ENCODE measurements at regions not wholly inside any gene's neighbourhood (a gene's known extent, or its start where the extent isn't known, plus 50 kb on each side); places are given as distances from the start of the nearest gene placed in this dataset.

DNA sequence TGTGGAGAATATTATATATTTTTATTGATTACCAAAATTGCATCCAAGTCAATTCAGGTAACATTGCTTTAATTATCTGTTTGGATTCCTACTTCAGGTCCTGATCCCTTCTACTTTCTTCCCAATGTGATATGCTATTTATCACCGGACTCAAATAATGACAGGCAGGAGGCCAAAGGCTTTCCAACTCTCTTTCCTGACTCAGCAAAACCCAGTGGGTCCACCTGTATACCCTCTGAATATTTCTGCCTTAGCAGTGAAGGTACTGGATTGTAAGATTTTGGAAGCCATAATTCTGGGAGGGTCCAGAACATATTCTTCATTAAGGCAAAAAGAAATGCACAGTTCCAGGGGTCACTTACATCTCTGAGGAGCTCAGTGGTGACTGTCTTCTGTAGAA, 260.2 kb upstream of the UBASH3B start:
- no peaks in the 10 kb centered on the region for H3K79me1 ChIP-seq (ENCODE audit: low read length)
- H3K9ac ChIP-seq (ENCODE audit: low read length): no peak overlapping the region
- no peak overlapping the region for H2BK120ac ChIP-seq (ENCODE audit: low read depth, low read length)
- WGBS (ENCODE audit: extremely low coverage, insufficient coverage, low lambda C conversion rate): no CpG with 5 or more reads among the region's 1 CpG
- H2BK5ac ChIP-seq (ENCODE audit: low read length): no peak overlapping the region
- DNase-seq: no peak
- no peak overlapping the region for H3K4me2 ChIP-seq (ENCODE audit: low read length)
- H3K27ac ChIP-seq (ENCODE audit: low read depth, low read length): no peak overlapping the region
- H3K23ac ChIP-seq (ENCODE audit: low read length): no peak overlapping the region
- H2BK15ac ChIP-seq (replicated peaks; ENCODE audit: low read depth): no peak overlapping the region
- H3K4me3 ChIP-seq (ENCODE audit: low read length): no peak overlapping the region
- H2AK5ac ChIP-seq (ENCODE audit: low read length): no peak overlapping the region
- no peak overlapping the region for H4K8ac ChIP-seq (ENCODE audit: low read depth, low read length)
- H4K5ac ChIP-seq (ENCODE audit: low read length): no peak overlapping the region
- H3K36me3 ChIP-seq (ENCODE audit: control insufficient read depth, insufficient read depth, low read length): no peaks in the 10 kb centered on the region
- no peaks in the 10 kb centered on the region for H3K27me3 ChIP-seq (ENCODE audit: insufficient read depth, low read length, poor library complexity)
- H3K4ac ChIP-seq (ENCODE audit: low read depth, low read length): no peak overlapping the region
- no peak overlapping the region for H3K18ac ChIP-seq (ENCODE audit: low read length)
- H3K79me2 ChIP-seq (ENCODE audit: control insufficient read depth, insufficient read depth, low read length): no peaks in the 10 kb centered on the region
- H3K56ac ChIP-seq (ENCODE audit: low read length): no peak overlapping the region
- H3K4me1 ChIP-seq (ENCODE audit: control insufficient read depth, low read depth, low read length): no peaks in the 10 kb centered on the region

DNA sequence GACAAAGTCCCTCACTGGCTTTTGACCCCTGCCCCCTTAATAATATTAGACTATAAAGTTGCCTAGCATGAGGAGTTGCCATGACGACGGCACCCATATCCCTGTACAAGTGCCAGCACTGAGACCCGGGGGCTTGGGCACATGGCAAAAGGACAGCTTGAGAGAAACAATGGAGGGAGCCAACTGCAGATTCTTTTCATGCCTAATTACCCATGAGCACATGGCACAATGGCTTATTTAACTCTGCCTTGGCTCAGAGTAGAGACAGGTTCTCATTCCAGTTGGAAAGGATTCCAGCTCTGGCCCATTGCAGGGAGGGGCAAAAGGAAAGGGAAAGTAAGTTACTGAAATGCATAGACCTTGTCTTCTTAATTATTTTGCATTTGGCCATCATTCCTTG, 261.2 kb upstream of the UBASH3B start:
- Histone ChIP-seq H3K56ac (ENCODE audit: low read length) (no peak overlapping the region), H4K5ac (ENCODE audit: low read length) (no peak overlapping the region), H3K9ac (ENCODE audit: low read length) (no peak overlapping the region), H3K36me3 (ENCODE audit: control insufficient read depth, insufficient read depth, low read length) (no peaks in the 10 kb centered on the region), H2BK15ac (replicated peaks; ENCODE audit: low read depth) (no peak overlapping the region), H3K4me3 (ENCODE audit: low read length) (no peak overlapping the region), H3K79me1 (ENCODE audit: low read length) (no peaks in the 10 kb centered on the region), H3K27me3 (ENCODE audit: insufficient read depth, low read length, poor library complexity) (no peaks in the 10 kb centered on the region), H3K18ac (ENCODE audit: low read length) (no peak overlapping the region), H3K4ac (ENCODE audit: low read depth, low read length) (no peak overlapping the region), H3K27ac (ENCODE audit: low read depth, low read length) (no peak overlapping the region), H3K4me1 (ENCODE audit: control insufficient read depth, low read depth, low read length) (no peaks in the 10 kb centered on the region), H3K4me2 (ENCODE audit: low read length) (no peak overlapping the region), H4K8ac (ENCODE audit: low read depth, low read length) (no peak overlapping the region), H2AK5ac (ENCODE audit: low read length) (no peak overlapping the region), H2BK5ac (ENCODE audit: low read length) (no peak overlapping the region), H2BK120ac (ENCODE audit: low read depth, low read length) (no peak overlapping the region), H3K79me2 (ENCODE audit: control insufficient read depth, insufficient read depth, low read length) (no peaks in the 10 kb centered on the region), H3K23ac (ENCODE audit: low read length) (no peak overlapping the region)
- DNase-seq: no peak
- WGBS (ENCODE audit: extremely low coverage, insufficient coverage, low lambda C conversion rate): no CpG with 5 or more reads among the region's 3 CpGs

DNA sequence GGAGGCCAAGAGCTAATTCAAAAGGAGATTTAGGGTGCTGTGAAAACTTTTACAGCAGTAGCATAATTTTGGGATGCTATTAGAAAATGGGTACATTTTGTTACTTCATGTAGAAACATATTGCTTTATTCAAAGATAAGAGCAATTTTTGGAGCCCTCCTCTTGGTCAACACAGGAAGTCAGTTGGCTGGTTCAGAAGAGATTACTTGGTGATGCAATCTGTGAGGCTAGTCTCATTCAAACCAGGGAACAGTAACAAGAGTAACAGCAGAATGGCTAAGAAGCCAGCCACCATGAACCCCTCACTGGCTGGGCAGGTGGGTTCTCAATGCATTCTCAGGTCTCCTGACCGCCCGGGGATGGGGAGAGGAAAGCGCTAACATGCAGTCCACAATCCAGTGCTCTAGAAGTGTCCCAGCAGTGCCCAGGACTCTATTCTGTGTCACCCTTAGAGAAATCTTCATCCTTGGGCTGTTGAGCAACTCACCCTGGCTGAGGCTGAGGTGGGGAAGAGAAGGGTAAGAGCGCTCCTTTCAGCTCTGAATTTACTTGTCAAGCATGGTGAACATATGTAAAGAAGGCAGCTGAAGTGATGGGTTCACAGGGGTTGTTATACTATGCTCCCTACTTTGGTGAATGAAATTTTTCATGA, 262.2 kb upstream of the UBASH3B start:
- no peaks in the 10 kb centered on the region for H3K4me1 ChIP-seq (ENCODE audit: control insufficient read depth, low read depth, low read length)
- no peak overlapping the region for H2BK120ac ChIP-seq (ENCODE audit: low read depth, low read length)
- H2BK5ac ChIP-seq (ENCODE audit: low read length): no peak overlapping the region
- H3K56ac ChIP-seq (ENCODE audit: low read length): no peak overlapping the region
- H3K4me3 ChIP-seq (ENCODE audit: low read length): no peak overlapping the region
- no peak overlapping the region for H3K18ac ChIP-seq (ENCODE audit: low read length)
- no peaks in the 10 kb centered on the region for H3K27me3 ChIP-seq (ENCODE audit: insufficient read depth, low read length, poor library complexity)
- H3K36me3 ChIP-seq (ENCODE audit: control insufficient read depth, insufficient read depth, low read length): no peaks in the 10 kb centered on the region
- no peak for DNase-seq
- no peak overlapping the region for H3K4ac ChIP-seq (ENCODE audit: low read depth, low read length)
- H3K23ac ChIP-seq (ENCODE audit: low read length): no peak overlapping the region
- H2AK5ac ChIP-seq (ENCODE audit: low read length): no peak overlapping the region
- WGBS (ENCODE audit: extremely low coverage, insufficient coverage, low lambda C conversion rate): no CpG with 5 or more reads among the region's 4 CpGs
- H3K79me2 ChIP-seq (ENCODE audit: control insufficient read depth, insufficient read depth, low read length): no peaks in the 10 kb centered on the region
- no peak overlapping the region for H4K5ac ChIP-seq (ENCODE audit: low read length)
- no peak overlapping the region for H3K9ac ChIP-seq (ENCODE audit: low read length)
- no peak overlapping the region for H3K27ac ChIP-seq (ENCODE audit: low read depth, low read length)
- H3K79me1 ChIP-seq (ENCODE audit: low read length): no peaks in the 10 kb centered on the region
- H3K4me2 ChIP-seq (ENCODE audit: low read length): no peak overlapping the region
- no peak overlapping the region for H4K8ac ChIP-seq (ENCODE audit: low read depth, low read length)
- no peak overlapping the region for H2BK15ac ChIP-seq (replicated peaks; ENCODE audit: low read depth)

- Histone ChIP-seq H2BK15ac (replicated peaks; ENCODE audit: low read depth) (no peak overlapping the region), H3K4ac (ENCODE audit: low read depth, low read length) (no peak overlapping the region), H3K36me3 (ENCODE audit: control insufficient read depth, insufficient read depth, low read length) (no peaks in the 10 kb centered on the region), H3K79me1 (ENCODE audit: low read length) (no peaks in the 10 kb centered on the region), H3K18ac (ENCODE audit: low read length) (no peak overlapping the region), H3K79me2 (ENCODE audit: control insufficient read depth, insufficient read depth, low read length) (no peaks in the 10 kb centered on the region), H3K4me2 (ENCODE audit: low read length) (no peak overlapping the region), H3K4me1 (ENCODE audit: control insufficient read depth, low read depth, low read length) (no peaks in the 10 kb centered on the region), H3K23ac (ENCODE audit: low read length) (no peak overlapping the region), H2BK120ac (ENCODE audit: low read depth, low read length) (no peak overlapping the region), H3K27me3 (ENCODE audit: insufficient read depth, low read length, poor library complexity) (no peaks in the 10 kb centered on the region), H3K27ac (ENCODE audit: low read depth, low read length) (no peak overlapping the region), H3K9ac (ENCODE audit: low read length) (no peak overlapping the region), H3K56ac (ENCODE audit: low read length) (no peak overlapping the region), H2AK5ac (ENCODE audit: low read length) (no peak overlapping the region), H2BK5ac (ENCODE audit: low read length) (no peak overlapping the region), H4K5ac (ENCODE audit: low read length) (no peak overlapping the region), H4K8ac (ENCODE audit: low read depth, low read length) (no peak overlapping the region), H3K4me3 (ENCODE audit: low read length) (no peak overlapping the region)
- DNase-seq: no peak
- WGBS (ENCODE audit: extremely low coverage, insufficient coverage, low lambda C conversion rate): no CpG with 5 or more reads among the region's 3 CpGs
Measured at GRCh38 chr11:122392508-122392907, 263.0 kb upstream of the UBASH3B start.

DNA sequence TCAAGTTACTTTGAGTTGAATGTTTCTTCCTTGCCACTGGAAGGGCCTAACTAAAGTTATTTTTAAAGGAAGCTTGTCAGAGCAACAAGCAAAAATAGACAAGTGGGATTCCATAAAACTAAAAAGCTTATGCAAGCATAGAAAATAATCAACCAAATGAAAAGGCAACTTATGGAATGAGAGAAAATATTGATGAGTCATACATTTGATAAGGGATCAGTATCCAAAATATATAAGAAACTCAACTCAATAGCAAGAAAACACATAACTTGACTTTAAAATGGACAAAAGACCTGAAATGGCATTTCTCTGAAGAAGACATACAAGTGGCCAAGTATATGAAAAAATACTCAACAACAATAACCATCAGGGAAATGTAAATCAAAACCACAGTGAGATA, 264.5 kb upstream of the UBASH3B start:
- Histone ChIP-seq H3K18ac (ENCODE audit: low read length) (no peak overlapping the region), H3K23ac (ENCODE audit: low read length) (no peak overlapping the region), H3K79me1 (ENCODE audit: low read length) (no peaks in the 10 kb centered on the region), H2BK15ac (replicated peaks; ENCODE audit: low read depth) (no peak overlapping the region), H3K9ac (ENCODE audit: low read length) (no peak overlapping the region), H3K79me2 (ENCODE audit: control insufficient read depth, insufficient read depth, low read length) (no peaks in the 10 kb centered on the region), H2AK5ac (ENCODE audit: low read length) (no peak overlapping the region), H3K4me1 (ENCODE audit: control insufficient read depth, low read depth, low read length) (no peaks in the 10 kb centered on the region), H3K27ac (ENCODE audit: low read depth, low read length) (no peak overlapping the region), H3K4ac (ENCODE audit: low read depth, low read length) (no peak overlapping the region), H2BK120ac (ENCODE audit: low read depth, low read length) (no peak overlapping the region), H3K4me2 (ENCODE audit: low read length) (no peak overlapping the region), H2BK5ac (ENCODE audit: low read length) (no peak overlapping the region), H4K5ac (ENCODE audit: low read length) (no peak overlapping the region), H3K4me3 (ENCODE audit: low read length) (no peak overlapping the region), H3K27me3 (ENCODE audit: insufficient read depth, low read length, poor library complexity) (no peaks in the 10 kb centered on the region), H3K36me3 (ENCODE audit: control insufficient read depth, insufficient read depth, low read length) (no peaks in the 10 kb centered on the region), H3K56ac (ENCODE audit: low read length) (no peak overlapping the region), H4K8ac (ENCODE audit: low read depth, low read length) (no peak overlapping the region)
- no peak for DNase-seq

DNA sequence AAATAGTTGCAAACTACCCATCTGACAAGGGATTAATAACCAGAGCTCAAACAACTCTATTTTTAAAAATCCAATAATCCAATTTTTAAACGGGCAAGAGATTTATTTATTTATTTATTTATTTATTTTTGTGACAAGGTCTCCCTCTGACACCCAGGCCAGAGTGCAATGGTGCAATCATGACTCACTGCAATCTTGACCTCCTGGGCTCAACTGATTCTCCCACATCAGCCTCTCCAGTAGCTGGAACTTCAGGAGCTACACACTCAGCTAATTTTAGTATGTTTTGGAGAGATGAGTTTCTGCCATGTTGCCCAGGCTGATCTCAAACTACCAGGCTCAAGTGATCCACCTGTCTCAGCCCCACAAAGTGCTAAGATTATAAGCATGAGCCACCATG, 267.2 kb upstream of the BLID start:
- WGBS (ENCODE audit: extremely low coverage, insufficient coverage, low lambda C conversion rate): no CpG with 5 or more reads among the region's 1 CpG
- Histone ChIP-seq H3K23ac (ENCODE audit: low read length) (no peak overlapping the region), H4K5ac (ENCODE audit: low read length) (no peak overlapping the region), H3K4me2 (ENCODE audit: low read length) (no peak overlapping the region), H3K56ac (ENCODE audit: low read length) (no peak overlapping the region), H3K79me2 (ENCODE audit: control insufficient read depth, insufficient read depth, low read length) (no peaks in the 10 kb centered on the region), H3K4me1 (ENCODE audit: control insufficient read depth, low read depth, low read length) (no peaks in the 10 kb centered on the region), H3K4me3 (ENCODE audit: low read length) (no peak overlapping the region), H2BK5ac (ENCODE audit: low read length) (no peak overlapping the region), H4K8ac (ENCODE audit: low read depth, low read length) (no peak overlapping the region), H3K36me3 (ENCODE audit: control insufficient read depth, insufficient read depth, low read length) (no peaks in the 10 kb centered on the region), H3K9ac (ENCODE audit: low read length) (no peak overlapping the region), H3K18ac (ENCODE audit: low read length) (no peak overlapping the region), H2BK120ac (ENCODE audit: low read depth, low read length) (no peak overlapping the region), H3K4ac (ENCODE audit: low read depth, low read length) (no peak overlapping the region), H3K27me3 (ENCODE audit: insufficient read depth, low read length, poor library complexity) (no peaks in the 10 kb centered on the region), H2AK5ac (ENCODE audit: low read length) (no peak overlapping the region), H3K79me1 (ENCODE audit: low read length) (no peaks in the 10 kb centered on the region), H3K27ac (ENCODE audit: low read depth, low read length) (no peak overlapping the region), H2BK15ac (replicated peaks; ENCODE audit: low read depth) (no peak overlapping the region)
- no peak for DNase-seq

Data from mesendoderm (in vitro differentiated cells).